Spleen (tissue), 7 donors: ENCODE measurements at regions not wholly inside any gene's neighbourhood (a gene's known extent, or its start where the extent isn't known, plus 50 kb on each side); places are given as distances from the start of the nearest gene placed in this dataset.

Source experiments
- CTCF ChIP-seq, 11 experiments: fragments of 200-600 bp in 7 of 11; fragments of 450-650 bp in 4 of 11; sonication (generic) in 4 of 11; IDR thresholded peaks in 8 of 11; conservative IDR thresholded peaks in 3 of 11; 1 replicate in 7 of 11; 2 replicates in 4 of 11; pipeline versions ENCODE4 v1.4.0 to v1.8.0; 2016 to 2021; ENCODE audit warnings: antibody characterized with exemption in 11 of 11, inconsistent platforms in 4 of 11, mild to moderate bottlenecking in 1 of 11
- POLR2AphosphoS5 ChIP-seq, 3 donors: sonication (generic); formaldehyde crosslinking; IDR thresholded peaks; one replicate each; pipeline ENCODE4 v1.5.1; 2017; ENCODE audit warnings: antibody characterized with exemption in 3 of 3
- donor health status: DM: no; HTN: no; CAD: no; lungs with moderate emphysema.
- donor health status: DM: no; HTN: no; CAD: no.
- donor health status: DM: no; HTN: no; CAD: no.

GRCh38 chr2:196499686-196500085 is 139.8 kb upstream of the CCDC150 start:
- TF ChIP-seq POLR2AphosphoS5 (IDR thresholded peaks at IDR 0.05), result no peak
- no peak for TF ChIP-seq CTCF (IDR thresholded peaks at IDR 0.05 in 8 of 11, conservative IDR thresholded peaks at IDR 0.05 in 3 of 11)
